Heart left ventricle (tissue), 16 donors: ENCODE measurements at regions not wholly inside any gene's neighbourhood (a gene's known extent, or its start where the extent isn't known, plus 50 kb on each side); places are given as distances from the start of the nearest gene placed in this dataset.

ENCODE experiments used
- ATAC-seq, 4 donors: fragments of 200-7000 bp; cut with Tn5 transposase; one replicate each; pipeline ENCODE4 v1.9.1; 2020 to 2022; ENCODE audit warnings: moderate library complexity in 4 of 4, mild to moderate bottlenecking in 3 of 4, moderate number of reproducible peaks in 1 of 4
- DNase-seq, 5 donors: peaks; one replicate each; pipeline ENCODE4 v3.0.0-alpha.2; 2020
- H3K27ac ChIP-seq, 12 donors: fragments of 200-600 bp; sonication (generic) in 4 of 12; one replicate each; pipeline versions ENCODE4 v1.5.0 to v1.8.0; 2016 to 2022; ENCODE audit warnings: mild to moderate bottlenecking in 2 of 12
- H3K27me3 ChIP-seq, 9 donors: fragments of 200-600 bp; sonication (generic) in 2 of 9; one replicate each; pipeline versions ENCODE4 v1.5.1 to v1.8.0; 2016 to 2022; ENCODE audit warnings: mild to moderate bottlenecking in 3 of 9
- H3K36me3 ChIP-seq, 9 donors: fragments of 200-600 bp; sonication (generic) in 2 of 9; one replicate each; pipeline versions ENCODE4 v1.5.0 to v1.8.0; 2018 to 2022; ENCODE audit warnings: mild to moderate bottlenecking in 2 of 9
- H3K4me1 ChIP-seq, 12 donors: fragments of 200-600 bp; sonication (generic) in 4 of 12; one replicate each; pipeline versions ENCODE4 v1.5.0 to v1.8.0; 2016 to 2022; ENCODE audit warnings: mild to moderate bottlenecking in 3 of 12
- H3K4me3 ChIP-seq, 12 donors: fragments of 200-600 bp; sonication (generic) in 4 of 12; one replicate each; pipeline versions ENCODE4 v1.5.0 to v1.8.0; 2017 to 2022; ENCODE audit warnings: mild to moderate bottlenecking in 9 of 12, moderate library complexity in 4 of 12
- H3K9me3 ChIP-seq, 12 donors: fragments of 200-600 bp; sonication (generic) in 4 of 12; one replicate each; pipeline versions ENCODE4 v1.5.0 to v1.8.0; 2016 to 2022; ENCODE audit warnings: mild to moderate bottlenecking in 1 of 12
- POLR2A ChIP-seq, 2 donors: fragments of 450-650 bp; IDR thresholded peaks; one replicate each; pipeline ENCODE4 v1.6.1; 2017; ENCODE audit warnings: antibody characterized with exemption in 2 of 2, mild to moderate bottlenecking in 2 of 2, moderate library complexity in 2 of 2
- WGBS, 4 donors: extraction: QIAGEN DNeasy Blood & Tissue Kit in 2 of 4; methylation state at CpG; one replicate each; pipeline versions ENCODE4 v1.1.5 to v1.1.7; 2013 to 2018; 5-methylcytosine and 5-hydroxymethylcytosine counted together
- intact Hi-C, 10 donors: fragments of 100-400 bp; cut with DNase I; formaldehyde crosslinking; loops; one replicate each; pipeline versions ENCODE4 v1.11.1 to v1.14.2; 2022
- TF ChIP-seq, protein P1 (sequence below), 12 donors: fragments of 200-600 bp; sonication (generic) in 4 of 12; IDR thresholded peaks; one replicate each; pipeline versions ENCODE4 v1.5.0 to v1.8.0; 2018 to 2022; ENCODE audit warnings: antibody characterized with exemption in 12 of 12, mild to moderate bottlenecking in 5 of 12
- donor health status: ischemic (EF 13 %, LVEDD 7.1; RV severe dilation, severe dysfunction).
- donor health status: healthy with polysubstance abuse.
- donor health status: DM: no; HTN: yes; CAD: no.
- donor health status: DM: no; HTN: no; CAD: no.
- donor health status: ischemic (EF 25% LVEDD 6.9; RV normal size, moderate dysfunction).
- donor health status: ischemic (EF 25% LVEDD 5.7; RV mildly dilated, moderate dysfunction).
- donor health status: healthy.
- donor health status: DM: yes; HTN: yes; CAD: no.
- donor health status: ischemic (EF 35%, LVEDD 5.7; RV mildly dilated, moderate dysfunction).
- donor health status: nonischemic (EF 11% LVEDD 7.7; RV severe dilation, severe dysfunction).
- donor health status: DM: yes; HTN: yes; CAD: no.
- donor health status: PGD.
- donor health status: ischemic (EF 29% LVEDD 5.4; RV normal size, mild dysfunction).
- donor health status: nonischemic (EF 23%, LVEDD 6.1; RV moderate dilation, normal function).

DNA sequence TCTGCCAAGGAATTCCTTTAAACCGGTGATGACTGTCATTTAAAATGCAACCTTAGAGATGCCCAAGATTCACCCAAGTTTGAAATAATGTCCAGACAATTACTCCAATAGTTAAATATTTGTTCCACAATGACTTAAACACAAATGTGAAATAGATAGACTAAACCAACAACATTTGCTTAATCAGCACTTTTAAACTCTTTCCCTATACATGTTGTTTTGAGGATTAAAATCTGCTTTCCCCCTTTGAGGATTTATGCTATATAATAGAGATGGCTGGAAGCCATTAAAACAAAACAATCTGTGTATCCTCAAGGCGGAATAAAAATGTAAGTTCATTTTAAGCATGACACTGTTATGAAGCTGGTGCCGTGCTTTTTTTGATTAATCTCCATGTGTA is 297.8 kb upstream of the RSPO3 start:
- Histone ChIP-seq H3K4me3 (no peak overlapping the region), H3K36me3 (no peaks in the 10 kb centered on the region), H3K27me3 (no peaks in the 10 kb centered on the region), H3K27ac (no peak overlapping the region), H3K4me1 (no peaks in the 10 kb centered on the region), H3K9me3 (no peaks in the 10 kb centered on the region)
- DNase-seq (no peak), ATAC-seq (no peak)
- TF ChIP-seq, protein P1, sequence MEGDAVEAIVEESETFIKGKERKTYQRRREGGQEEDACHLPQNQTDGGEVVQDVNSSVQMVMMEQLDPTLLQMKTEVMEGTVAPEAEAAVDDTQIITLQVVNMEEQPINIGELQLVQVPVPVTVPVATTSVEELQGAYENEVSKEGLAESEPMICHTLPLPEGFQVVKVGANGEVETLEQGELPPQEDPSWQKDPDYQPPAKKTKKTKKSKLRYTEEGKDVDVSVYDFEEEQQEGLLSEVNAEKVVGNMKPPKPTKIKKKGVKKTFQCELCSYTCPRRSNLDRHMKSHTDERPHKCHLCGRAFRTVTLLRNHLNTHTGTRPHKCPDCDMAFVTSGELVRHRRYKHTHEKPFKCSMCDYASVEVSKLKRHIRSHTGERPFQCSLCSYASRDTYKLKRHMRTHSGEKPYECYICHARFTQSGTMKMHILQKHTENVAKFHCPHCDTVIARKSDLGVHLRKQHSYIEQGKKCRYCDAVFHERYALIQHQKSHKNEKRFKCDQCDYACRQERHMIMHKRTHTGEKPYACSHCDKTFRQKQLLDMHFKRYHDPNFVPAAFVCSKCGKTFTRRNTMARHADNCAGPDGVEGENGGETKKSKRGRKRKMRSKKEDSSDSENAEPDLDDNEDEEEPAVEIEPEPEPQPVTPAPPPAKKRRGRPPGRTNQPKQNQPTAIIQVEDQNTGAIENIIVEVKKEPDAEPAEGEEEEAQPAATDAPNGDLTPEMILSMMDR (IDR thresholded peaks at IDR 0.05), result no peak
- no peak for TF ChIP-seq POLR2A (IDR thresholded peaks at IDR 0.05)
- intact Hi-C loops, result no loop called here
- 87 to 94% (median 92%) methylated on average over 3 of the region's 3 CpGs for WGBS, 4 donors

DNA sequence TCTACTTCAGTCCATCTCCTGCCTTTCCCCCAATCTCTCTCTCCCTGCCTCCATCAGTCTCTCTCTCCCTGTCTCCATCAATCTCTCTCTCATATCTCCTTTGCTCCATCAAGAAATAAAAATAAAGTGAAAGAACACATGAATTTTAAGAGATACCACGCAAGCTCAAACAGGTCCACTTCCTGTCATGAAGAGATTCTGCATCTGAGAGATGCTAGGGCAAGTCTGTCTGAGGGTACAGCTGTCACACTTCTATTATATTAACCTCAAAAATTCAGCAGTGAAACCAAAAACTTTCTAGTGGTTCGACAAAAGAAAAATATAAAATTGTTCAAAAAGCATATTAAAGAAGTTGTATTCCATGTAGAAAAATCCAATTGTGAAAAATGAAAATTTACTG is 296.8 kb upstream of the RSPO3 start:
- TF ChIP-seq POLR2A (IDR thresholded peaks at IDR 0.05), result no peak
- TF ChIP-seq, protein P1 (IDR thresholded peaks at IDR 0.05), result no peak
- Histone ChIP-seq H3K27me3 (no peaks in the 10 kb centered on the region), H3K4me3 (no peak overlapping the region), H3K36me3 (no peaks in the 10 kb centered on the region), H3K4me1 (no peaks in the 10 kb centered on the region), H3K9me3 (no peaks in the 10 kb centered on the region), H3K27ac (no peak overlapping the region)
- intact Hi-C loops, result no loop called here
- DNase-seq (no peak), ATAC-seq (no peak)
- 55 to 63% (median 58%) methylated on average over 2 of the region's 2 CpGs for WGBS, 4 donors

DNA sequence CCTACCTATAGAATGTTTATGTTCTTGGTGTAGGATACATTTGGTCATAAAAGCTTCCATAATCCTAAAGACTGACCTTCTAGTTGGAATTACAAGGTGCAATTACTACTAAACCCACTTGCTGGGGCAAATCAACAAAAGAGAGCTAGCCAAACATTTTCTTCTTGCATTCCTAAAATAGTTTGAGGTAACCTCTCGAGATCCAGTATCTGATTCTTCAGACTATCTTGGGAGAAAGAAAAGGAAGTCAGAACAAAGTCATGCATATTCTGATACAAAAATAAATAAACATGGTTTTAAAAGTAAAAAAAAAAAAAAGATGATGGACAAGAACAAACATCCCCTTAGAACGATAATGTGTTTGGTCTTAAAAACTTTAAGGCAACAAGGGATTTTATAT is 294.2 kb upstream of the RSPO3 start:
- no peak for DNase-seq
- 12 to 28% (median 22%) methylated on average over 2 of the region's 2 CpGs for WGBS, 4 donors
- no peaks in the 10 kb centered on the region for H3K36me3 ChIP-seq
- no peaks in the 10 kb centered on the region for H3K9me3 ChIP-seq
- intact Hi-C loops, result no loop called here
- TF ChIP-seq, protein P1 (IDR thresholded peaks at IDR 0.05), result no peak
- no peak for TF ChIP-seq POLR2A (IDR thresholded peaks at IDR 0.05)
- no peaks in the 10 kb centered on the region for H3K27me3 ChIP-seq
- H3K4me1 ChIP-seq, result no peaks in the 10 kb centered on the region
- no peak overlapping the region for H3K4me3 ChIP-seq
- ATAC-seq, result no peak
- H3K27ac ChIP-seq, result no peak overlapping the region

DNA sequence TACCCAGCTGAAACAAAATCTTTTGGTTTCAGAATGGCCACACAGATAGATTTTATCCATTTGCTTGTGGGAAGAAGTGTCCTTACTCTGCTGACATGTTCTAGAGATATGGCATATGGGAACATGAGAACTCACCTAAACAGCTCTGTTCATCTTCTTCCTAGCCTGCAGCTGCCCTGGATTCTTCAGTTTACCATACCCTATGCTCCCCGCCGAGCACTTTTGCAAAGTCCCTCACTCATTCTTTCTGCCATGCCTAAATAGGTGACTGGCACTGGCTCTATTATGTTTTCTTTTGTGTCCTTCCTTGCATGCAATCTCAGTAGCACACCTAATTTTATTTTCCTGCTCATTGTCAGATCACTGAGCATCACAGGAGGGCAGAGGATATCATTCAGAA is 293.7 kb upstream of the RSPO3 start:
- no peaks in the 10 kb centered on the region for H3K4me1 ChIP-seq
- intact Hi-C loops, result no loop called here
- ATAC-seq, result no peak

More for the DNA sequence above, 293.7 kb upstream of the RSPO3 start:
- Histone ChIP-seq H3K9me3 (no peaks in the 10 kb centered on the region), H3K27ac (no peak overlapping the region), H3K4me3 (no peak overlapping the region), H3K36me3 (no peaks in the 10 kb centered on the region), H3K27me3 (no peaks in the 10 kb centered on the region)
- TF ChIP-seq, protein P1 (IDR thresholded peaks at IDR 0.05), result no peak
- TF ChIP-seq POLR2A (IDR thresholded peaks at IDR 0.05), result no peak
- 63 to 78% (median 74%) methylated on average over 2 of the region's 2 CpGs for WGBS, 4 donors
- DNase-seq, result no peak
